Activated CD8-positive, alpha-beta T cell treated with anti-CD3 and anti-CD28 coated beads, Interleukin-2, amount 10 ng/mL, durations not matched to agents 7 days and 5 days (primary cell): ENCODE measurements at regions not wholly inside any gene's neighbourhood (a gene's known extent, or its start where the extent isn't known, plus 50 kb on each side); places are given as distances from the start of the nearest gene placed in this dataset.

Experiments
- ATAC-seq: fragments of 150-1000 bp; cut with Tn5 transposase; one replicate; pipeline ENCODE4 v1.10.0; 2021; ENCODE audit warnings: moderate library complexity
- CTCF ChIA-PET: fragments of 350-600 bp; sonication (Branson Sonifier 250); formaldehyde crosslinking; loops from one replicate; lab custom pipeline; 2021; ENCODE audit warnings: antibody characterized with exemption; lab: Charles Lee
- POLR2A ChIA-PET: fragments of 350-600 bp; sonication (Branson Sonifier 250); formaldehyde crosslinking; loops from one replicate; lab custom pipeline; 2021; ENCODE audit warnings: antibody characterized with exemption; lab: Charles Lee
- DNase-seq: peaks from one replicate; pipeline ENCODE4 v3.0.0-alpha.2; 2020
- H3K27ac Mint-ChIP-seq: one replicate; pipeline ENCODE4 v1.8.0; 2021; ENCODE audit warnings: mild to moderate bottlenecking, mixed read lengths
- H3K27me3 Mint-ChIP-seq: one replicate; pipeline ENCODE4 v1.8.0; 2021; ENCODE audit warnings: low read depth, mixed read lengths
- H3K36me3 Mint-ChIP-seq: one replicate; pipeline ENCODE4 v1.8.0; 2021; ENCODE audit warnings: low read depth, mixed read lengths
- H3K4me1 Mint-ChIP-seq: one replicate; pipeline ENCODE4 v1.8.0; 2021; ENCODE audit warnings: low read depth, mixed read lengths
- H3K4me3 Mint-ChIP-seq: one replicate; pipeline ENCODE4 v1.8.0; 2021; ENCODE audit warnings: mild to moderate bottlenecking, mixed read lengths
- H3K9me3 Mint-ChIP-seq: one replicate; pipeline ENCODE4 v1.8.0; 2022; ENCODE audit warnings: mixed read lengths; ENCODE audit not compliant: insufficient read depth

- no peaks in the 10 kb centered on the region for H3K36me3 Mint-ChIP-seq
- no peak for ATAC-seq
- ChIA-PET POLR2A (no interaction called here), CTCF (no interaction called here)
- no peaks in the 10 kb centered on the region for H3K9me3 Mint-ChIP-seq
- DNase-seq = no peak
- H3K27me3 Mint-ChIP-seq = no peaks in the 10 kb centered on the region
- H3K4me3 Mint-ChIP-seq = no peak overlapping the region
- no peaks in the 10 kb centered on the region for H3K4me1 Mint-ChIP-seq
- no peak overlapping the region for H3K27ac Mint-ChIP-seq
Measured at GRCh38 chr10:2284071-2284470, 546.7 kb upstream of the ADARB2 start.

- Mint-ChIP-seq H3K27me3 (no peaks in the 10 kb centered on the region), H3K4me3 (no peak overlapping the region)
Measured at GRCh38 chr10:2282202-2282601, 544.9 kb upstream of the ADARB2 start.

GRCh38 chr10:2280713-2281300 is 543.5 kb upstream of the ADARB2 start:
- Mint-ChIP-seq H3K4me1 (no peaks in the 10 kb centered on the region), H3K36me3 (no peaks in the 10 kb centered on the region), H3K27ac (no peak overlapping the region), H3K27me3 (no peaks in the 10 kb centered on the region), H3K9me3 (no peaks in the 10 kb centered on the region), H3K4me3 (no peak overlapping the region)
- DNase-seq (no peak), ATAC-seq (no peak)
- ChIA-PET POLR2A (no interaction called here), CTCF (no interaction called here)

More at GRCh38 chr10:2282202-2282601, 544.9 kb upstream of the ADARB2 start:
- DNase-seq = no peak
- no peak for ATAC-seq
- Mint-ChIP-seq H3K4me1 (no peaks in the 10 kb centered on the region), H3K36me3 (no peaks in the 10 kb centered on the region), H3K9me3 (no peaks in the 10 kb centered on the region), H3K27ac (no peak overlapping the region)
- ChIA-PET POLR2A (no interaction called here), CTCF (no interaction called here)

GRCh38 chr10:2279711-2280110 is 542.4 kb upstream of the ADARB2 start:
- Mint-ChIP-seq H3K27ac (no peak overlapping the region), H3K4me1 (no peaks in the 10 kb centered on the region), H3K9me3 (no peaks in the 10 kb centered on the region), H3K27me3 (no peaks in the 10 kb centered on the region), H3K4me3 (no peak overlapping the region), H3K36me3 (no peaks in the 10 kb centered on the region)
- ChIA-PET CTCF (no interaction called here), POLR2A (no interaction called here)
- ATAC-seq (no peak), DNase-seq (no peak)

- CTCF ChIA-PET = no interaction called here
- no peak overlapping the region for H3K4me3 Mint-ChIP-seq
- no peaks in the 10 kb centered on the region for H3K4me1 Mint-ChIP-seq
- POLR2A ChIA-PET = no interaction called here
- DNase-seq (no peak), ATAC-seq (no peak)
- no peak overlapping the region for H3K27ac Mint-ChIP-seq
- peaks cover 6% of the 10 kb centered on the region for H3K9me3 Mint-ChIP-seq
- no peaks in the 10 kb centered on the region for H3K36me3 Mint-ChIP-seq
- H3K27me3 Mint-ChIP-seq = no peaks in the 10 kb centered on the region
Measured at GRCh38 chr10:2278363-2278762, 541.0 kb upstream of the ADARB2 start.

GRCh38 chr10:2263561-2263960 is 526.2 kb upstream of the ADARB2 start:
- no peaks in the 10 kb centered on the region for H3K36me3 Mint-ChIP-seq
- H3K4me1 Mint-ChIP-seq = no peaks in the 10 kb centered on the region
- DNase-seq = no peak
- no peak for ATAC-seq
- ChIA-PET POLR2A (no interaction called here), CTCF (no interaction called here)
- no peaks in the 10 kb centered on the region for H3K27me3 Mint-ChIP-seq
- no peak overlapping the region for H3K27ac Mint-ChIP-seq
- no peaks in the 10 kb centered on the region for H3K9me3 Mint-ChIP-seq
- no peak overlapping the region for H3K4me3 Mint-ChIP-seq

GRCh38 chr10:2262878-2263277 is 525.6 kb upstream of the ADARB2 start:
- Mint-ChIP-seq H3K4me3 (no peak overlapping the region), H3K9me3 (no peaks in the 10 kb centered on the region), H3K27ac (no peak overlapping the region), H3K27me3 (no peaks in the 10 kb centered on the region), H3K36me3 (no peaks in the 10 kb centered on the region), H3K4me1 (no peaks in the 10 kb centered on the region)
- DNase-seq (no peak), ATAC-seq (no peak)
- POLR2A ChIA-PET = no interaction called here
- CTCF ChIA-PET = no interaction called here

GRCh38 chr10:2262333-2262732 is 525.0 kb upstream of the ADARB2 start:
- Mint-ChIP-seq H3K4me1 (no peaks in the 10 kb centered on the region), H3K9me3 (peaks cover 2% of the 10 kb centered on the region), H3K27ac (no peak overlapping the region), H3K27me3 (no peaks in the 10 kb centered on the region), H3K36me3 (no peaks in the 10 kb centered on the region), H3K4me3 (no peak overlapping the region)
- CTCF ChIA-PET = no interaction called here
- ATAC-seq = no peak
- POLR2A ChIA-PET = no interaction called here
- DNase-seq = no peak

- Mint-ChIP-seq H3K4me1 (no peaks in the 10 kb centered on the region), H3K4me3 (no peak overlapping the region), H3K9me3 (peaks cover 4% of the 10 kb centered on the region), H3K27ac (no peak overlapping the region), H3K36me3 (no peaks in the 10 kb centered on the region), H3K27me3 (no peaks in the 10 kb centered on the region)
- no peak for ATAC-seq
- no peak for DNase-seq
- ChIA-PET CTCF (no interaction called here), POLR2A (no interaction called here)
Measured at GRCh38 chr10:2256241-2256640, 518.9 kb upstream of the ADARB2 start.

- DNase-seq = no peak
- no peaks in the 10 kb centered on the region for H3K27me3 Mint-ChIP-seq
- H3K4me1 Mint-ChIP-seq = no peaks in the 10 kb centered on the region
- H3K4me3 Mint-ChIP-seq = no peak overlapping the region
- no peak overlapping the region for H3K27ac Mint-ChIP-seq
- ChIA-PET POLR2A (no interaction called here), CTCF (no interaction called here)
- no peak for ATAC-seq
- no peaks in the 10 kb centered on the region for H3K9me3 Mint-ChIP-seq
- no peaks in the 10 kb centered on the region for H3K36me3 Mint-ChIP-seq
Measured at GRCh38 chr10:2252096-2252495, 514.8 kb upstream of the ADARB2 start.

- Mint-ChIP-seq H3K4me1 (no peaks in the 10 kb centered on the region), H3K36me3 (no peaks in the 10 kb centered on the region), H3K9me3 (no peaks in the 10 kb centered on the region), H3K27ac (no peak overlapping the region), H3K27me3 (no peaks in the 10 kb centered on the region), H3K4me3 (no peak overlapping the region)
- ATAC-seq (no peak), DNase-seq (no peak)
- ChIA-PET CTCF (no interaction called here), POLR2A (no interaction called here)
Measured at GRCh38 chr10:2251631-2252030, 514.3 kb upstream of the ADARB2 start.

GRCh38 chr10:2246747-2247146 is 509.4 kb upstream of the ADARB2 start:
- no peaks in the 10 kb centered on the region for H3K9me3 Mint-ChIP-seq
- no peak for DNase-seq
- no peak overlapping the region for H3K27ac Mint-ChIP-seq
- CTCF ChIA-PET = no interaction called here
- POLR2A ChIA-PET = no interaction called here
- H3K4me1 Mint-ChIP-seq = no peaks in the 10 kb centered on the region
- H3K27me3 Mint-ChIP-seq = no peaks in the 10 kb centered on the region
- no peak for ATAC-seq
- no peak overlapping the region for H3K4me3 Mint-ChIP-seq
- H3K36me3 Mint-ChIP-seq = no peaks in the 10 kb centered on the region

- H3K36me3 Mint-ChIP-seq = no peaks in the 10 kb centered on the region
- ChIA-PET POLR2A (no interaction called here), CTCF (no interaction called here)
- H3K27me3 Mint-ChIP-seq = no peaks in the 10 kb centered on the region
- H3K4me1 Mint-ChIP-seq = no peaks in the 10 kb centered on the region
- no peak overlapping the region for H3K4me3 Mint-ChIP-seq
- DNase-seq (no peak), ATAC-seq (no peak)
- no peak overlapping the region for H3K27ac Mint-ChIP-seq
- no peaks in the 10 kb centered on the region for H3K9me3 Mint-ChIP-seq
Measured at GRCh38 chr10:2245580-2245979, 508.3 kb upstream of the ADARB2 start.
